ENCODE measurements at regions not wholly inside any gene's neighbourhood (a gene's known extent, or its start where the extent isn't known, plus 50 kb on each side); places are given as distances from the start of the nearest gene placed in this dataset.

DNA sequence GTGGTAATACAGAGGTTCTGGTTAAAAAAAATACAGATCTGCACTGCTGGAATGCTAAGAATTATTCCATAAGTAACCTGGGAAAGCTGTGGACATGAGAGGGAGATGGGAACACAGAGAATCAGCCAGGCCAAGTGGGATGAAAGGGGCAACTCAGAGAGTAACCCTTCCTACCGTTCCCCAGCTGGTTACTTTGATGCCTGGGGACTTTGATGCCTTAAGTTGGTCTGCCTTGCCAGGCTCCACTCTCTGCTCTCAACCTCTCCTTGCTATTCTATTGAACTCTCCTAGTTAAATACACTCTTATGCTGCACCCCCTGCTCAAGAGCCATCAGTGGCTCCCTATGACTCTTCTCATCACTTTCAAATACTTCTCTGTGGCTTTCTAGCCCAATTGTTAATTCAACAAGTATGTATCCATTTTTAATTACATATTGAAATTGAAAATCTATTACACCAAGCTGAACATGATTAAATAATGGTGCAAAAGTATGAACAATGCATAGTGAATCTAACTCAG is 315.5 kb downstream of the TLE3 start:
- TF ChIP-seq POLR2AphosphoS5 (IDR thresholded peaks at IDR 0.05) (no peak), POLR2A (IDR thresholded peaks at IDR 0.05) (no peak)
- TF ChIP-seq, protein P1, sequence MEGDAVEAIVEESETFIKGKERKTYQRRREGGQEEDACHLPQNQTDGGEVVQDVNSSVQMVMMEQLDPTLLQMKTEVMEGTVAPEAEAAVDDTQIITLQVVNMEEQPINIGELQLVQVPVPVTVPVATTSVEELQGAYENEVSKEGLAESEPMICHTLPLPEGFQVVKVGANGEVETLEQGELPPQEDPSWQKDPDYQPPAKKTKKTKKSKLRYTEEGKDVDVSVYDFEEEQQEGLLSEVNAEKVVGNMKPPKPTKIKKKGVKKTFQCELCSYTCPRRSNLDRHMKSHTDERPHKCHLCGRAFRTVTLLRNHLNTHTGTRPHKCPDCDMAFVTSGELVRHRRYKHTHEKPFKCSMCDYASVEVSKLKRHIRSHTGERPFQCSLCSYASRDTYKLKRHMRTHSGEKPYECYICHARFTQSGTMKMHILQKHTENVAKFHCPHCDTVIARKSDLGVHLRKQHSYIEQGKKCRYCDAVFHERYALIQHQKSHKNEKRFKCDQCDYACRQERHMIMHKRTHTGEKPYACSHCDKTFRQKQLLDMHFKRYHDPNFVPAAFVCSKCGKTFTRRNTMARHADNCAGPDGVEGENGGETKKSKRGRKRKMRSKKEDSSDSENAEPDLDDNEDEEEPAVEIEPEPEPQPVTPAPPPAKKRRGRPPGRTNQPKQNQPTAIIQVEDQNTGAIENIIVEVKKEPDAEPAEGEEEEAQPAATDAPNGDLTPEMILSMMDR (IDR thresholded peaks at IDR 0.05): no peak

Data from prostate gland (tissue), 2 donors.